ENCODE measurements at regions not wholly inside any gene's neighbourhood (a gene's known extent, or its start where the extent isn't known, plus 50 kb on each side); places are given as distances from the start of the nearest gene placed in this dataset.
"Not testable (repeated sequence)": the region's sequence is repeated elsewhere in the genome, so short reads cannot be mapped to it uniquely, and the experiment has no call there.

- H2BK5ac ChIP-seq (ENCODE audit: low read length); H3K36me3 ChIP-seq (ENCODE audit: control insufficient read depth, insufficient read depth, low read length); H3K4me3 ChIP-seq (ENCODE audit: low read length); H3K4me1 ChIP-seq (ENCODE audit: control insufficient read depth, low read depth, low read length); H3K79me2 ChIP-seq (ENCODE audit: control insufficient read depth, insufficient read depth, low read length); H3K27me3 ChIP-seq (ENCODE audit: insufficient read depth, low read length, poor library complexity); H4K8ac ChIP-seq (ENCODE audit: low read depth, low read length); H3K4me2 ChIP-seq (ENCODE audit: low read length); H3K79me1 ChIP-seq (ENCODE audit: low read length); H3K18ac ChIP-seq (ENCODE audit: low read length); H4K5ac ChIP-seq (ENCODE audit: low read length); DNase-seq; H3K4ac ChIP-seq (ENCODE audit: low read depth, low read length); H2BK120ac ChIP-seq (ENCODE audit: low read depth, low read length); H3K23ac ChIP-seq (ENCODE audit: low read length); H3K27ac ChIP-seq (ENCODE audit: low read depth, low read length); H3K9ac ChIP-seq (ENCODE audit: low read length); H2BK15ac ChIP-seq (replicated peaks; ENCODE audit: low read depth); H2AK5ac ChIP-seq (ENCODE audit: low read length); H3K56ac ChIP-seq (ENCODE audit: low read length): not testable (repeated sequence)
- WGBS (ENCODE audit: extremely low coverage, insufficient coverage, low lambda C conversion rate), result no CpG with 5 or more reads among the region's 4 CpGs
These were observed 1718.4 kb downstream of the SPATA31A7 start for GRCh38 chr9:62908271-62908670.

- not testable (repeated sequence) for H2BK120ac ChIP-seq (ENCODE audit: low read depth, low read length); DNase-seq
These were observed 1719.6 kb downstream of the SPATA31A7 start for GRCh38 chr9:62909447-62909846.

GRCh38 chr9:62912278-62912677 lies 1722.4 kb downstream of the SPATA31A7 start:
- DNase-seq; H3K4me1 ChIP-seq (ENCODE audit: control insufficient read depth, low read depth, low read length); H2BK120ac ChIP-seq (ENCODE audit: low read depth, low read length); H2BK5ac ChIP-seq (ENCODE audit: low read length); H2AK5ac ChIP-seq (ENCODE audit: low read length); H3K79me1 ChIP-seq (ENCODE audit: low read length); H3K4me3 ChIP-seq (ENCODE audit: low read length); H3K79me2 ChIP-seq (ENCODE audit: control insufficient read depth, insufficient read depth, low read length); H3K27me3 ChIP-seq (ENCODE audit: insufficient read depth, low read length, poor library complexity); H4K5ac ChIP-seq (ENCODE audit: low read length); H3K18ac ChIP-seq (ENCODE audit: low read length); H3K36me3 ChIP-seq (ENCODE audit: control insufficient read depth, insufficient read depth, low read length); H3K4ac ChIP-seq (ENCODE audit: low read depth, low read length); H3K9ac ChIP-seq (ENCODE audit: low read length); H2BK15ac ChIP-seq (replicated peaks; ENCODE audit: low read depth); H3K4me2 ChIP-seq (ENCODE audit: low read length); H4K8ac ChIP-seq (ENCODE audit: low read depth, low read length); H3K56ac ChIP-seq (ENCODE audit: low read length); H3K27ac ChIP-seq (ENCODE audit: low read depth, low read length); H3K23ac ChIP-seq (ENCODE audit: low read length): not testable (repeated sequence)
- no CpG with 5 or more reads among the region's 4 CpGs for WGBS (ENCODE audit: extremely low coverage, insufficient coverage, low lambda C conversion rate)

More at GRCh38 chr9:62909447-62909846, 1719.6 kb downstream of the SPATA31A7 start:
- H3K9ac ChIP-seq (ENCODE audit: low read length); H3K4me3 ChIP-seq (ENCODE audit: low read length); H3K4me1 ChIP-seq (ENCODE audit: control insufficient read depth, low read depth, low read length); H3K27ac ChIP-seq (ENCODE audit: low read depth, low read length); H3K36me3 ChIP-seq (ENCODE audit: control insufficient read depth, insufficient read depth, low read length); H3K27me3 ChIP-seq (ENCODE audit: insufficient read depth, low read length, poor library complexity); H4K5ac ChIP-seq (ENCODE audit: low read length); H3K18ac ChIP-seq (ENCODE audit: low read length); H3K4me2 ChIP-seq (ENCODE audit: low read length); H3K56ac ChIP-seq (ENCODE audit: low read length); H2AK5ac ChIP-seq (ENCODE audit: low read length); H2BK15ac ChIP-seq (replicated peaks; ENCODE audit: low read depth); H3K4ac ChIP-seq (ENCODE audit: low read depth, low read length); H3K79me2 ChIP-seq (ENCODE audit: control insufficient read depth, insufficient read depth, low read length); H2BK5ac ChIP-seq (ENCODE audit: low read length); H3K23ac ChIP-seq (ENCODE audit: low read length); H3K79me1 ChIP-seq (ENCODE audit: low read length); H4K8ac ChIP-seq (ENCODE audit: low read depth, low read length): not testable (repeated sequence)
- WGBS (ENCODE audit: extremely low coverage, insufficient coverage, low lambda C conversion rate), result no CpG with 5 or more reads among the region's 8 CpGs

GRCh38 chr9:62915168-62915567 lies 1725.3 kb downstream of the SPATA31A7 start:
- H3K79me2 ChIP-seq (ENCODE audit: control insufficient read depth, insufficient read depth, low read length); H3K27ac ChIP-seq (ENCODE audit: low read depth, low read length); DNase-seq; H3K18ac ChIP-seq (ENCODE audit: low read length); H3K27me3 ChIP-seq (ENCODE audit: insufficient read depth, low read length, poor library complexity); H4K5ac ChIP-seq (ENCODE audit: low read length); H3K56ac ChIP-seq (ENCODE audit: low read length); H3K36me3 ChIP-seq (ENCODE audit: control insufficient read depth, insufficient read depth, low read length); H3K23ac ChIP-seq (ENCODE audit: low read length); H4K8ac ChIP-seq (ENCODE audit: low read depth, low read length); H3K4ac ChIP-seq (ENCODE audit: low read depth, low read length); H2AK5ac ChIP-seq (ENCODE audit: low read length); H2BK15ac ChIP-seq (replicated peaks; ENCODE audit: low read depth); H3K4me1 ChIP-seq (ENCODE audit: control insufficient read depth, low read depth, low read length); H3K4me3 ChIP-seq (ENCODE audit: low read length); H2BK120ac ChIP-seq (ENCODE audit: low read depth, low read length); H3K4me2 ChIP-seq (ENCODE audit: low read length); H2BK5ac ChIP-seq (ENCODE audit: low read length); H3K9ac ChIP-seq (ENCODE audit: low read length); H3K79me1 ChIP-seq (ENCODE audit: low read length): not testable (repeated sequence)
- no CpG with 5 or more reads among the region's 21 CpGs for WGBS (ENCODE audit: extremely low coverage, insufficient coverage, low lambda C conversion rate)

GRCh38 chr9:62915661-62916060 lies 1725.8 kb downstream of the SPATA31A7 start:
- not testable (repeated sequence) for H3K79me1 ChIP-seq (ENCODE audit: low read length); H2AK5ac ChIP-seq (ENCODE audit: low read length); H3K4ac ChIP-seq (ENCODE audit: low read depth, low read length); H3K18ac ChIP-seq (ENCODE audit: low read length); DNase-seq; H3K56ac ChIP-seq (ENCODE audit: low read length); H2BK5ac ChIP-seq (ENCODE audit: low read length); H4K8ac ChIP-seq (ENCODE audit: low read depth, low read length); H2BK120ac ChIP-seq (ENCODE audit: low read depth, low read length); H3K4me2 ChIP-seq (ENCODE audit: low read length); H3K4me1 ChIP-seq (ENCODE audit: control insufficient read depth, low read depth, low read length); H3K4me3 ChIP-seq (ENCODE audit: low read length); H3K9ac ChIP-seq (ENCODE audit: low read length); H3K23ac ChIP-seq (ENCODE audit: low read length); H3K79me2 ChIP-seq (ENCODE audit: control insufficient read depth, insufficient read depth, low read length); H3K27ac ChIP-seq (ENCODE audit: low read depth, low read length); H3K27me3 ChIP-seq (ENCODE audit: insufficient read depth, low read length, poor library complexity); H2BK15ac ChIP-seq (replicated peaks; ENCODE audit: low read depth); H4K5ac ChIP-seq (ENCODE audit: low read length); H3K36me3 ChIP-seq (ENCODE audit: control insufficient read depth, insufficient read depth, low read length)
- WGBS (ENCODE audit: extremely low coverage, insufficient coverage, low lambda C conversion rate), result no CpG with 5 or more reads among the region's 32 CpGs

GRCh38 chr9:62918648-62919385 lies 1729.0 kb downstream of the SPATA31A7 start:
- H2AK5ac ChIP-seq (ENCODE audit: low read length); H4K8ac ChIP-seq (ENCODE audit: low read depth, low read length); H3K27ac ChIP-seq (ENCODE audit: low read depth, low read length); H3K4ac ChIP-seq (ENCODE audit: low read depth, low read length); H3K4me2 ChIP-seq (ENCODE audit: low read length); DNase-seq; H3K23ac ChIP-seq (ENCODE audit: low read length); H3K18ac ChIP-seq (ENCODE audit: low read length); H3K36me3 ChIP-seq (ENCODE audit: control insufficient read depth, insufficient read depth, low read length); H3K27me3 ChIP-seq (ENCODE audit: insufficient read depth, low read length, poor library complexity); H3K79me1 ChIP-seq (ENCODE audit: low read length); H2BK120ac ChIP-seq (ENCODE audit: low read depth, low read length); H3K9ac ChIP-seq (ENCODE audit: low read length); H3K4me1 ChIP-seq (ENCODE audit: control insufficient read depth, low read depth, low read length); H2BK5ac ChIP-seq (ENCODE audit: low read length); H4K5ac ChIP-seq (ENCODE audit: low read length); H3K56ac ChIP-seq (ENCODE audit: low read length); H3K79me2 ChIP-seq (ENCODE audit: control insufficient read depth, insufficient read depth, low read length); H3K4me3 ChIP-seq (ENCODE audit: low read length); H2BK15ac ChIP-seq (replicated peaks; ENCODE audit: low read depth): not testable (repeated sequence)
- no CpG with 5 or more reads among the region's 3 CpGs for WGBS (ENCODE audit: extremely low coverage, insufficient coverage, low lambda C conversion rate)
